ENCODE measurements at regions not wholly inside any gene's neighbourhood (a gene's known extent, or its start where the extent isn't known, plus 50 kb on each side); places are given as distances from the start of the nearest gene placed in this dataset.

GRCh38 chr3:76930712-76931111 lies 109.2 kb upstream of the ROBO2 start:
- H3K27ac Mint-ChIP-seq: no peak overlapping the region
- no peaks in the 10 kb centered on the region for H3K27me3 Mint-ChIP-seq (ENCODE audit: insufficient read depth)

DNA sequence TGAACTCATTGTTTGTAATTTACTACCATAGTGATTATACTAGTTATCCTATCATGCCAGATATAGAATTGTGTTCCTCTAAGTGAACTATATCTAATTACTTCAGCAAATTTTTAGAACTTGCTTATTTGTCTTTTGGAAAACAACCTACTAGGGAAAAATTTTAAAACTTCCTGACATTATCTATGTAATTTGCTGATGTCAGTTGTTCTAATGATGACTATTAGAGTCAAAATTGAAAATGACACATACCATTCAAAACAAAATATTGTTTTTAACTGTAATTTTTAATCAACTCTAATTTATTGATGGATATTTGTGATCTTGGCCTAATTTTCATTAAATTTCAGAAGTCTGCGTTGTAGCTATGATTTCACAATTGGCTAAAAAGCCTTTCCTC lies 106.7 kb upstream of the ROBO2 start:
- no peaks in the 10 kb centered on the region for H3K4me1 Mint-ChIP-seq (ENCODE audit: low read depth)
- peaks cover 43% of the 10 kb centered on the region for H3K9me3 Mint-ChIP-seq
- no peak for TF ChIP-seq CTCF (IDR thresholded peaks at IDR 0.05)
- no peak for DNase-seq
- no peaks in the 10 kb centered on the region for H3K27me3 Mint-ChIP-seq (ENCODE audit: insufficient read depth)
- H3K4me3 Mint-ChIP-seq: no peak overlapping the region
- no peak overlapping the region for H3K27ac Mint-ChIP-seq
- no peaks in the 10 kb centered on the region for H3K36me3 Mint-ChIP-seq (ENCODE audit: low read depth)

More at GRCh38 chr3:76930712-76931111, 109.2 kb upstream of the ROBO2 start:
- TF ChIP-seq CTCF (IDR thresholded peaks at IDR 0.05): no peak
- DNase-seq: no peak
- Mint-ChIP-seq H3K9me3 (peaks cover 46% of the 10 kb centered on the region), H3K4me1 (ENCODE audit: low read depth) (no peaks in the 10 kb centered on the region), H3K36me3 (ENCODE audit: low read depth) (no peaks in the 10 kb centered on the region), H3K4me3 (no peak overlapping the region)

DNA sequence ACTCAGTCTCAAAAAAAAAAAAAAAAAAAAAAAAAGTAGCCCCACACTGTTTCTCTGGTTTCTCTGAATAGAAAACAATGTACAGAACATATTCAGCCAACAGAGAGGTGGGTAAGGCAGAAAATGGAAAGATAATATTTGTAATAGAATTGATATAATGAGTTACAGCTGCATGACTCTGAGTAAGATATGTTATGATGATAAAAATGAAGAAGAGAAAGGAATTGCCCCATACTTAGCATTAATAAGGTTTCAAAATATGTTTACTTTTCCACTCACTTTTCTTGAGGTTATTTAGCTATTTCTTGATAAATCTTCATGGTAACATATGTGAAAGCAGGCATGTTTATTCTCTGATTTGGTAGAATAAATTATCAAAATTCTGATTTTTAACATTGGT lies 100.9 kb upstream of the ROBO2 start:
- no peaks in the 10 kb centered on the region for H3K4me1 Mint-ChIP-seq (ENCODE audit: low read depth)
- no peak for TF ChIP-seq CTCF (IDR thresholded peaks at IDR 0.05)
- DNase-seq: no peak
- H3K36me3 Mint-ChIP-seq (ENCODE audit: low read depth): no peaks in the 10 kb centered on the region
- H3K4me3 Mint-ChIP-seq: no peak overlapping the region
- peaks cover 44% of the 10 kb centered on the region for H3K9me3 Mint-ChIP-seq
- H3K27ac Mint-ChIP-seq: no peak overlapping the region
- H3K27me3 Mint-ChIP-seq (ENCODE audit: insufficient read depth): no peaks in the 10 kb centered on the region

- TF ChIP-seq CTCF (IDR thresholded peaks at IDR 0.05): no peak
- Mint-ChIP-seq H3K27me3 (ENCODE audit: insufficient read depth) (no peaks in the 10 kb centered on the region), H3K4me1 (ENCODE audit: low read depth) (no peaks in the 10 kb centered on the region), H3K36me3 (ENCODE audit: low read depth) (no peaks in the 10 kb centered on the region), H3K9me3 (peaks cover 45% of the 10 kb centered on the region), H3K4me3 (no peak overlapping the region), H3K27ac (no peak overlapping the region)
- no peak for DNase-seq
These were observed 99.6 kb upstream of the ROBO2 start for GRCh38 chr3:76940181-76940770.

DNA sequence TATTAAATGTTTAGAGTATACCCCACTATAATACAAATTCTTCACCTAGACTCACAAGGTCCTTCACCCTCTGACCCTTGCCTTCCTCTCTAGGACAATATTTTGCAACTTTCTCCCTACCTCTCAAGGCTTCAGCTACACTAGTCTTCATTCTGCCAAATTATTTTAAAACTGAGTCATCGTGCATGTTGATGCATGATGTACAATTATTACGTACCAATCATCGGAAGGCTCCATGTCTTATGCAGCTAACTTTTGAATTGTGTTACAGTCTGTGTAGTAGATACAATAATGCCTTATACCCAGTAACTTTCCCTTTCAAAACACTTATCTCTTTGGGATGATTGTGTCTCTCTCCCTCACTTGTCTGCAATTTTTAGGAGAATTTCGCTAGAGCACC lies 98.5 kb upstream of the ROBO2 start:
- DNase-seq: no peak
- Mint-ChIP-seq H3K9me3 (peaks cover 51% of the 10 kb centered on the region), H3K36me3 (ENCODE audit: low read depth) (no peaks in the 10 kb centered on the region)

More for the DNA sequence above, 98.5 kb upstream of the ROBO2 start:
- no peaks in the 10 kb centered on the region for H3K4me1 Mint-ChIP-seq (ENCODE audit: low read depth)
- no peaks in the 10 kb centered on the region for H3K27me3 Mint-ChIP-seq (ENCODE audit: insufficient read depth)
- no peak overlapping the region for H3K27ac Mint-ChIP-seq
- no peak overlapping the region for H3K4me3 Mint-ChIP-seq
- TF ChIP-seq CTCF (IDR thresholded peaks at IDR 0.05): no peak

Data from HFFc6 (cell line).